Right lobe of liver (tissue), 6 donors: ENCODE measurements at regions not wholly inside any gene's neighbourhood (a gene's known extent, or its start where the extent isn't known, plus 50 kb on each side); places are given as distances from the start of the nearest gene placed in this dataset.

Source experiments
- ATAC-seq, 4 donors: fragments of 200-7000 bp; cut with Tn5 transposase; one replicate each; pipeline ENCODE4 v1.9.1; 2020; ENCODE audit warnings: mild to moderate bottlenecking in 4 of 4, moderate library complexity in 4 of 4
- DNase-seq, 3 donors: peaks; one replicate each; pipeline ENCODE4 v3.0.0-alpha.2; 2020
- H3K27ac ChIP-seq, 3 donors: fragments of 200-600 bp; one replicate each; pipeline ENCODE4 v1.8.0; 2022
- H3K27me3 ChIP-seq, 2 donors: fragments of 200-600 bp; one replicate each; pipeline ENCODE4 v1.8.0; 2022
- H3K36me3 ChIP-seq, 4 donors: fragments of 200-600 bp; sonication (generic) in 1 of 4; one replicate each; pipeline versions ENCODE4 v1.5.1 to v1.8.0; 2017 to 2022; ENCODE audit warnings: control low read depth in 1 of 4
- H3K4me1 ChIP-seq, 4 donors: fragments of 200-600 bp; sonication (generic) in 1 of 4; one replicate each; pipeline versions ENCODE4 v1.5.1 to v1.8.0; 2017 to 2022; ENCODE audit warnings: control low read depth in 1 of 4
- H3K4me3 ChIP-seq, 3 donors: fragments of 200-600 bp; one replicate each; pipeline ENCODE4 v1.8.0; 2022
- H3K9me3 ChIP-seq, 4 donors: fragments of 200-600 bp; sonication (generic) in 1 of 4; one replicate each; pipeline versions ENCODE4 v1.5.1 to v1.8.0; 2017 to 2022; ENCODE audit warnings: control low read depth in 1 of 4
- POLR2A ChIP-seq: fragments of 450-650 bp; IDR thresholded peaks from one replicate; pipeline ENCODE4 v1.6.1; 2017; ENCODE audit warnings: antibody characterized with exemption, mild to moderate bottlenecking
- WGBS: methylation state at CpG from one replicate; pipeline ENCODE4 v1.1.6; 2018; ENCODE audit warnings: low coverage, low lambda C conversion rate; ENCODE audit not compliant: insufficient coverage; ENCODE audit errors: missing lambda C conversion rate; 5-methylcytosine and 5-hydroxymethylcytosine counted together
- intact Hi-C, 2 donors: fragments of 100-400 bp; cut with DNase I; formaldehyde crosslinking; loops; one replicate each; pipeline versions ENCODE4 v1.11.2 to v1.14.1; 2022
- TF ChIP-seq, protein P1 (sequence below), 4 donors: fragments of 200-600 bp in 3 of 4; fragments of 450-650 bp in 1 of 4; IDR thresholded peaks; one replicate each; pipeline versions ENCODE4 v1.5.1 to v1.8.0; 2016 to 2022; ENCODE audit warnings: antibody characterized with exemption in 4 of 4, mild to moderate bottlenecking in 2 of 4
- donor health status: DM: no; HTN: yes; CAD: no.
- donor health status: DM: no; HTN: no; CAD: no.
- donor health status: DM: no; HTN: no; CAD: no.
- donor health status: DM: no; HTN: yes; CAD: no.
- donor health status: DM: no; HTN: yes; CAD: no.

DNA sequence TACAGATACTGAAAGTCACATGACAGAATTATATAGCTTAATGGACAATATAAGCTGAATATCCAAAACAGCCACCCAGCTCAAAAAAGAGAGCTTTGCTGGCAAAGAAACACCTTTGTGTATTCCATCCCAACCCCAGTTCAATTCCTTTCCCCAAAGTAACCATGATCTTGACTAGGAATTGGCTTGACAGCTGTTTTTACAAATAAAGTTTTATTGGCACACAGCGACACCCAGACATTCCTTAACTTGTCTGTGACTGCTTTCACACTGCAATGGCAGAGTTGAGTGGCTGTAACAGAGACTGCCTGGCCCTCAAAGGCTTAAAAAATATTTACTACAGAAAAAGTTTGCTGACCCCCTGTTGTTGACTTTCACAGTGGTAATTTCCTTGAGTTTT lies 264.0 kb upstream of the TSHZ2 start:
- intact Hi-C loops, result no loop called here
- H3K4me1 ChIP-seq, result no peaks in the 10 kb centered on the region
- no peak overlapping the region for H3K27ac ChIP-seq
- TF ChIP-seq, protein P1, sequence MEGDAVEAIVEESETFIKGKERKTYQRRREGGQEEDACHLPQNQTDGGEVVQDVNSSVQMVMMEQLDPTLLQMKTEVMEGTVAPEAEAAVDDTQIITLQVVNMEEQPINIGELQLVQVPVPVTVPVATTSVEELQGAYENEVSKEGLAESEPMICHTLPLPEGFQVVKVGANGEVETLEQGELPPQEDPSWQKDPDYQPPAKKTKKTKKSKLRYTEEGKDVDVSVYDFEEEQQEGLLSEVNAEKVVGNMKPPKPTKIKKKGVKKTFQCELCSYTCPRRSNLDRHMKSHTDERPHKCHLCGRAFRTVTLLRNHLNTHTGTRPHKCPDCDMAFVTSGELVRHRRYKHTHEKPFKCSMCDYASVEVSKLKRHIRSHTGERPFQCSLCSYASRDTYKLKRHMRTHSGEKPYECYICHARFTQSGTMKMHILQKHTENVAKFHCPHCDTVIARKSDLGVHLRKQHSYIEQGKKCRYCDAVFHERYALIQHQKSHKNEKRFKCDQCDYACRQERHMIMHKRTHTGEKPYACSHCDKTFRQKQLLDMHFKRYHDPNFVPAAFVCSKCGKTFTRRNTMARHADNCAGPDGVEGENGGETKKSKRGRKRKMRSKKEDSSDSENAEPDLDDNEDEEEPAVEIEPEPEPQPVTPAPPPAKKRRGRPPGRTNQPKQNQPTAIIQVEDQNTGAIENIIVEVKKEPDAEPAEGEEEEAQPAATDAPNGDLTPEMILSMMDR (IDR thresholded peaks at IDR 0.05), result no peak
- no peak for TF ChIP-seq POLR2A
- no peak for DNase-seq
- H3K36me3 ChIP-seq, result no peaks in the 10 kb centered on the region
- no peak overlapping the region for H3K4me3 ChIP-seq
- no peak for ATAC-seq
- WGBS, result 78% methylated on average over 1 of the region's 1 CpG
- H3K27me3 ChIP-seq, result no peaks in the 10 kb centered on the region
- no peaks in the 10 kb centered on the region for H3K9me3 ChIP-seq

DNA sequence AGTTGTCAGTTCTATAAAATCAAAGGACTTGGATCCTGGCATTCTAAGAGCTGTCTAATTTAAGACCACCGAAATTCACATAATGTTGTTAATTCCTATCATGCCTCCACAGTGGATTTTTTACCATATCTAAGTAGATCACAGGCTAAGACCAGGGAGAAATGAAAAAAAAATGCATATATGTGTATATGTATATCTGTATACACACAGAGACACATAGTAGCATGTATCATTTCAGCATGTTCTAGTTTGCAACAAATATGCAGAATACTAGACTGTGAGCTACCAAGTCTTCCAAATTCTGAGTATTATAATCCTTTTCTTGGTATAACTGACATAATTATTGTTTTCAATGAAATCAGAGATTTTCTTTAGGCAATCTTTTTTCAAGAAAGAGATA lies 267.6 kb upstream of the TSHZ2 start:
- ATAC-seq (no peak), DNase-seq (no peak)
- intact Hi-C loops, result no loop called here
- Histone ChIP-seq H3K27ac (no peak overlapping the region), H3K4me3 (no peak overlapping the region), H3K36me3 (no peaks in the 10 kb centered on the region), H3K4me1 (no peaks in the 10 kb centered on the region), H3K9me3 (no peaks in the 10 kb centered on the region), H3K27me3 (no peaks in the 10 kb centered on the region)
- 67% methylated on average over 1 of the region's 1 CpG for WGBS
- no peak for TF ChIP-seq POLR2A
- TF ChIP-seq, protein P1 (IDR thresholded peaks at IDR 0.05), result no peak

DNA sequence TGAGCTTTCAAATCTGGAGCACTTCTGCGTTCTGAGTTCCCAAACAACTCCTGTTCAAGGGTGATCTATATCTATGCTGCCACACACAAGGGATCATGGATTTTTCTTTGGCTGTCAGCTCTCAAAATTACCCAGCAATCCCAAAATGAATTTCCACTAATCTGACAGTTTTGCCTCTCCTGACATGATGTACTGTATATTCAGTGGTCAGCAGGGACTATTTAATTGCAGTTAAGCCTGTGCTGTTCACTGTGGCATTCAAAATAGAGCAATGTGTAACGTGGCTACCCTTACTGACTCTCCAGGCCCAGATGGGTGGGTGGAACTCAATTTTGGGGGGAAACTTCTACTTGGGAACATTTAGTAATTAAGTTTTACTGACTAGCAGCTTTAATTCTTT lies 283.8 kb upstream of the TSHZ2 start:
- no peak overlapping the region for H3K4me3 ChIP-seq
- intact Hi-C loops, result no loop called here
- DNase-seq (no peak), ATAC-seq (no peak)
- H3K4me1 ChIP-seq, result no peaks in the 10 kb centered on the region
- H3K27me3 ChIP-seq, result no peaks in the 10 kb centered on the region
- H3K36me3 ChIP-seq, result no peaks in the 10 kb centered on the region
- 83% methylated on average over 2 of the region's 2 CpGs for WGBS
- H3K9me3 ChIP-seq, result no peaks in the 10 kb centered on the region
- TF ChIP-seq, protein P1 (IDR thresholded peaks at IDR 0.05), result no peak
- no peak for TF ChIP-seq POLR2A
- H3K27ac ChIP-seq, result no peak overlapping the region

- intact Hi-C loops, result no loop called here
- 49% methylated on average over 5 of the region's 5 CpGs for WGBS
- no peak for TF ChIP-seq POLR2A
- TF ChIP-seq, protein P1 (IDR thresholded peaks at IDR 0.05), result no peak
Observed at GRCh38 chr20:52684905-52685304, 287.3 kb upstream of the TSHZ2 start.

DNA sequence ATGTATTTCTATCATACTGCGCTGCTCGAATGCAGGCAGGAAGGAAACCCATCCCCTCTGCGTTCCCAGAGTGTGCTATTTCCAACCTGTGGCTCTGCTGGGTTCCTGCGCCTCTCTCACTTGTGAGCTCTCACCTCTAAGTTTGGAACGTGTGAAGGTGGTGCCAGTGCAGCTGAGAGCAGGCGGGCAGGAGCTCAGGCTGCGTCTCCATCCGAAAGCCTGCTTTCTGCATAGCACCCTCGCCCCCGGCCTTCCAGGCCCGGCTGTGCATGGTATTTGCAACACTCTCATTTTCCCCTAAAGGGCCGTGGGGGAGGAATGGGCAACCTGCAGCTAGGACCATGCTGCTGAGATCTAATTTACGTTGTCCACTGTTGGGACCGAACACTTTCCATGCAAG lies 288.0 kb upstream of the TSHZ2 start:
- no peaks in the 10 kb centered on the region for H3K9me3 ChIP-seq
- no peaks in the 10 kb centered on the region for H3K4me1 ChIP-seq
- ATAC-seq (no peak), DNase-seq (no peak)
- H3K27me3 ChIP-seq, result no peaks in the 10 kb centered on the region
- WGBS, result 63% methylated on average over 12 of the region's 14 CpGs
- no peaks in the 10 kb centered on the region for H3K36me3 ChIP-seq
- no peak overlapping the region for H3K27ac ChIP-seq
- H3K4me3 ChIP-seq, result no peak overlapping the region
- intact Hi-C loops, result no loop called here
- no peak for TF ChIP-seq POLR2A
- TF ChIP-seq, protein P1 (IDR thresholded peaks at IDR 0.05), result no peak

More at GRCh38 chr20:52684905-52685304, 287.3 kb upstream of the TSHZ2 start:
- no peaks in the 10 kb centered on the region for H3K36me3 ChIP-seq
- no peak for DNase-seq
- no peaks in the 10 kb centered on the region for H3K27me3 ChIP-seq
- no peak overlapping the region for H3K4me3 ChIP-seq
- no peaks in the 10 kb centered on the region for H3K4me1 ChIP-seq
- no peak for ATAC-seq
- H3K27ac ChIP-seq, result no peak overlapping the region
- no peaks in the 10 kb centered on the region for H3K9me3 ChIP-seq
